GM21723 (cell line): ENCODE measurements at regions not wholly inside any gene's neighbourhood (a gene's known extent, or its start where the extent isn't known, plus 50 kb on each side); places are given as distances from the start of the nearest gene placed in this dataset.
"Not testable (repeated sequence)": the region's sequence is repeated elsewhere in the genome, so short reads cannot be mapped to it uniquely, and the experiment has no call there.

Experiments
- ATAC-seq: cut with Tn5 transposase; IDR thresholded peaks from one replicate; pipeline ENCODE4 v1.9.1; 2021; ENCODE audit warnings: mild to moderate bottlenecking, moderate library complexity; ENCODE audit not compliant: unreplicated experiment

GRCh38 chr14:43754838-43755237, 752.2 kb downstream of the FSCB start:
- no peak for ATAC-seq

DNA sequence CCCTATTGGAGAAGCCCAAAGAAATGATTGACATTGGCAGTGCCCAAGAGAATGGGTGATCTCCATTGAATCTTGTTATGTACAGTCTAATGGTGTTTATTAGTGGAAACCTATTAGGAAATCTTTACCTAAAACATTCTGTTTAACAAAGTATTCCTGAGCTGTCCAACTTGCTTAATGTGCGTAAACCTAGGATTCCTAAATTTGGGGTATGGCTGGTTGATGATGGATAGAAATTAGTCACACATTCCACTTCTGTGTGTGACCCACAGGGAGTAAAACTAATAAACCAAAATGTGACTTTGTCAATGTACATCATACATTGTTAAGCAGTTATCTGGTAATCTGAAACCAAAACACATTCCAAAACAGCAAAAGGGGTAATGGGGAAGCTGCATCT, 761.3 kb downstream of the FSCB start:
- ATAC-seq, result no peak

GRCh38 chr14:43735932-43736331, 771.2 kb downstream of the FSCB start:
- ATAC-seq, result no peak

DNA sequence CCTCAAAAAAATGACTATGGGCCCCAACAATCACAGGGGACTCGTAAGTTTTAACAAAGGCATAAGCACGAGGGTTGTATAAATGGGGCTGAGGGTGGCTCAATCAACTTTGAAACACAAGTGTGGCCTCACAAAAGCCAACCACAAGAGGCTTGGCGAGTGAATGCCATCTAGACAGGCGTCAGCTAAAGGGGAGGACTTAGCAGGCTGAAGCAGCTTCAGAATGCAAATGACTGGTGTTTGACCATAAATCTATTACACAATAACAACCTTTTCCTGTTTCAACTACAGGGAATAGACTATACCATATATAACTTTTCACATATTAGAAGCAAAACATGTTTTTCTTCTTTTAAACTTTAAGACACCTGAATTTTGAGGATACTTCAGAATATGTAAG, 777.9 kb downstream of the FSCB start:
- ATAC-seq, result no peak

GRCh38 chr14:43706900-43707299, 800.2 kb downstream of the FSCB start:
- ATAC-seq, result no peak

GRCh38 chr14:43698561-43699284, 808.4 kb downstream of the FSCB start:
- ATAC-seq, result not testable (repeated sequence)

DNA sequence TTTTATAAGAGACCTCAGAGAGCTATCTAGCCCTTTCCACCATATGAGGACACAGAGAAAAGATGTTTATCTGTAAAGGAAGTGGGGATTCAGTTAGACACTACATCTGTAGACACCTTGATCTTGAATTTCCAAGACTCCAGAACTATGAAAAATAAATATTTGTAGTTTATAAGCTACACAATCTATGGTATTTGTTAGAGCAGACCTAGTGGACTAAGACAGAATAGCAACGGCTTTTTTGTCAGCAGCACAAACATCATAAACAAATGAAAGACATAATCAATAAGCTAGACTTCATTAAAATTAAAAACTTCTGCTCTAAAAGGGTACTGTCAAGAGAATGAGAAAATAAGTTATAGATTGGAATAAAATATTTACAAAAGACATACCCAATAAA, 810.1 kb downstream of the FSCB start:
- ATAC-seq, result no peak

DNA sequence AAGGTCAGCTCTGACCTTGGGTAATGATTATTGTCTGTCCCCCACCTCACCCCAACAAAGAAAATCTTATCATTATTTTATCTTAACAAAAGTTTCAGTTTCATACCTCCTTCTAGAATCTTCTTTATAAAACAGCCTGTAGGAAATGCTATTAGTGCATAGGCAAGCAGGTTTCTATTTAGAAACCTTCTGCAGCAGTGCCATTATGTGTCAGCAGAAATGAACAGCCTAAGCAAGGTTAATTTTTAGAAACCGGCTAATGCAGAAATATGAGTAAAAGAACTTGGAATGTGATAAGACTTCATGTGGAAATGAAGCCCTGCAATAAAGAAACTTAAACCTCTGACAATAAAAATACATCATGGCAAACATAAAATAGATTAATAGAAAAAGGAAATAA, 814.4 kb downstream of the FSCB start:
- ATAC-seq, result no peak

DNA sequence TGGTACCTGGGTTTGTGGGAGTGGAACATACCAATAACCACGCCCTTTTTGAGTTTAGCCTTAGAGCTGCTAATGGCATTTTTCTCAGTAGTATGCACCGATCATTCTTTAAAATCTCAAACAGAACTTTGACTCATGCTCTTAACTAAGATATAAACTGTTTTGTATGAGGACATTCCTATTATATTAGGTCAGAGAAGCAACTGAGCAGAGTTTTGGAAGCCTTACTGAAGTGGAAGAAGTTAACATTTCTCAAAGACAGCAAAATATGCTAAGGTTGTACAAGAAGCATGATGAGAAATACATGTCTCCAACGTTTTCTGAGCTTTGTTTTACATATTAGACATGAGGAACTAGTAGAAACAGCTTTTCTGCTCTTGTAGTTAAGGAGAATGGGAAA, 819.2 kb downstream of the FSCB start:
- ATAC-seq, result no peak

DNA sequence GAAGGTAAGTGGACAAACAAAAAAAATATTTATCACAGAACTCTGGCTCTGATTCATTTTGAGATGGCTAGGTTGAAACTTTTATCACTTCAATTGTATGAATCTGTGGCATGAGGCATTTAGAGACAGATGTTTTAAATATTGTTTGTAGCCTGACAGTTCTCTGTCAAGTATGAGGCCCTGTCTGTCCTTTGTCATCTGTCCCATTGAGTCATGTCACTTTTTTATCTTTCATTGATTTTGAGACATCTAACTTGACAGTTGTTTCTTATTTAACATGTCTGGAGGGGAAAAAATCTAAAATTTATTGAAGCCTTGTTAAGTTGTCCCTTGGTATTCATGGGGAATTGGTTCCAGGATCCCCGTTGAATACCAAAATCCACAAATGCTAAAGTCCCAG, 829.5 kb downstream of the FSCB start:
- ATAC-seq, result no peak

DNA sequence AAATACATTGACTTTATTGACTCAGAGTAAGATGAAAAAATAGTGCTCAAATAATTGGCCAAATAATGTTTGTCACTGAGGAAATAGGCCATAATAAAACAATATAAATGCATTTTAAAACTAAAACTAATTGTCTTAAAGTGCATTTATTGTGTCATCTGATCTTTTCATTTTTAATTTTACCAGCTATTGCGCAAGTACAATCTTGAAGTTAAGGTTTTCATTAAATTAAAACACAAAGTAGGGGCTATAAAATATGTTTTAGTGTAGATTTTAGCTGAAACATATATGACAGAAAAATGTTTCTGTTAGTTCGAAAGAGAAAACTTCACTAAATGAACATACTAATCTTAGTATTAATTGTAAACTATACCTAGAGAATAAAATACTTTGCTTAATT, 832.8 kb downstream of the FSCB start:
- no peak for ATAC-seq

DNA sequence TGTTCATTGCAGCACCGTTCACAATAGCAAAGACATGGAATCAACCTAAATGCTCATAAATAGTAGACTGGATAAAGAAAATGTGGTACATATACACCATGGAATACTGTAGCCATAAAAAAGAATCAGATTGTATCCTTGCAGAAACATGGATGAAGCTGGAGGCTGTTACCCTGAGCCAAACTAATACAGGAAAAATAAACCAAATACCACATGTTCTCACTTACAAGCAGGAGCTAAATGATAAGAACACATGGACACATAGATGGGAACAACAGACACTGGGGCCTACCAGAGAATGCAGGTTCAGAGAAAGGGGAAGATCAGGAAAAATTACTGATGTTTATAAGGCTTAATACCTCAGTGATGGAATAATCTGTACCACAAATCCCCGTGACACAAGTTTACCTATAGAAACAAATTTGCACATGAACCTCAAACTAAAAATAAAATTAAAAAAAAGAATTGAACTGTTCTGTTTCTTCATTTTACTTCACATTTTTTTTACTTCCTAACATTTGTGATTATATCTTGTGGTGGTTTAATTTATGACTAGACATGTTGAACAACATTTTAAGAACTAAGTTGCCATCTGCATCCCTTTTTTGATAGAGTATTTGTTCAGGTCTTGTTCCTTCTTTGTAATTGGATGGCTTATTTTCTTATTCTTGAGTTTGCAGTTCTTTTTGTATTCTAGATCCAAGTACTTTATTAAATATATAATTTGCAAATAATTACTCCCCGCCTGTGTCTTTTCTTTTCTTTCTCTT, 835.2 kb downstream of the FSCB start:
- no peak for ATAC-seq

DNA sequence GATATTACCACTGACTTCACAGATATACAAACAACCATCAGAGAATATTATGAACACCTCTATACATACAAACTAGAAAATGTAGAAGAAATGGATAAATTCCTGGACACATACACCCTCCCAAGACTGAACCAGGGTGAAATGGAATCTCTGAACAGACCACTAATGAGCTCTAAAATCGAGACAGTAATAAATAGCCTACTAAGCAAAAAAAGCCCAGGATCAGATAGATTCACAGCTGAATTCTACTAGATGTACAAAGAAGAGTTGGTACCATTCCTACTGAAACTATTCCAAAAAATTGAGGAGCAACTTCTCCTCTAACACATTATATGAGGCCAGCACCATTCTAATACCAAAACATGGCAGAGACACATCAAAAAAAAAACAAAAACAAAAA, 837.7 kb downstream of the FSCB start:
- no peak for ATAC-seq

DNA sequence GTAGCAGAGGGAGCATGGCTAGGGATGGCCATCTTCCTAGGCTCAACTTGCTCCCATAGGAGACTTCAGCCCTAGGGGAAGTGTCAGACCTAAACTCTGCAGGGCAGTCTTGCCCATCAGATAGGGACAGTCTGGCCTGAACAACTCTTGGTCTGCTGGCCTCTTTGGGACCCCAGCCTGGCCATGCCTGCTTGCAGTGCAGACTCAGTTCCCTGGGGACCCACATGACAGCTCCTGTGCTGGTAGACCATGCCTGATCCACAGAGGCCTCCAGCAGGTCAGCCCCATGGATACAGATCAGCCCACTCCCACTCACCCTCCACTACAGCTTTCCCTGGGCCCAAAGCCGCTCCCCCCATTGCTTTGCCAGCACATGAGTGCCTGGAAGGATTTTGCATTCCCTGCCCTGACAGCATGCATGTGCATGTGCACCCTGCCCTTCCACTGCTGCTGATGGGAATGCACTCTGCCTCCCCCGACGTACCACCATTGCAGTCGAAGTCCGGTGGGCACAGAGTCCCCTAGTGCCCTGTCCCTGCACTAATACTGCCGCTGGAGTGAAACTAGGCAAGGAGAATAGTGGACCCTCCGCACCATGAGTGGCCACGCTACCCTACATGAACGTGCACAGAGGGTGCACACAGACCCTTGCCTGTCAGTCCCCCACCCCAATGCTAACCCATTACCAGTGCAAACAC, 841.4 kb downstream of the FSCB start:
- no peak for ATAC-seq

GRCh38 chr14:43655194-43655593, 851.9 kb downstream of the FSCB start:
- not testable (repeated sequence) for ATAC-seq

- no peak for ATAC-seq
Measured at GRCh38 chr14:43651896-43652295, 855.2 kb downstream of the FSCB start.

- ATAC-seq, result no peak
Measured at GRCh38 chr14:43651185-43651787, 855.8 kb downstream of the FSCB start.

GRCh38 chr14:43649508-43649907, 857.6 kb downstream of the FSCB start:
- no peak for ATAC-seq

DNA sequence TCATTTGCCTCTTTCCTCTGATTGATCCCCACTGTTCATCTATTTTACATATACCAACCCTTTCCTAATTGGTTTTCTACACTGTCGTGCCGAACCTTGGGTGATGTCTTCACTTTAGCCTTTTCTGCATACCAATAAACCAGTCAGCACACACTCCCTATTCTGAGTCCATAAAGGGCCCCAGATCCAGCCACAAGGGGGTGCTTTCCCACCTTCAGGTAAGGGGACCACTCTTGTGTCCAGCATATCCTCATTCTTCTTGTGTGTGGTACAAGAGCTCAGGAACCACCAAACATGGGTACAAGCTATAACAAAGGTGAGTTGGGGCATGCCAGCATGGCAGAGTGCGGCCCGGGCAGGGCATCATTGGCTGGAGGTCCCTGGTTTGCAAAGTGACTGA, 859.8 kb downstream of the FSCB start:
- ATAC-seq, result no peak

DNA sequence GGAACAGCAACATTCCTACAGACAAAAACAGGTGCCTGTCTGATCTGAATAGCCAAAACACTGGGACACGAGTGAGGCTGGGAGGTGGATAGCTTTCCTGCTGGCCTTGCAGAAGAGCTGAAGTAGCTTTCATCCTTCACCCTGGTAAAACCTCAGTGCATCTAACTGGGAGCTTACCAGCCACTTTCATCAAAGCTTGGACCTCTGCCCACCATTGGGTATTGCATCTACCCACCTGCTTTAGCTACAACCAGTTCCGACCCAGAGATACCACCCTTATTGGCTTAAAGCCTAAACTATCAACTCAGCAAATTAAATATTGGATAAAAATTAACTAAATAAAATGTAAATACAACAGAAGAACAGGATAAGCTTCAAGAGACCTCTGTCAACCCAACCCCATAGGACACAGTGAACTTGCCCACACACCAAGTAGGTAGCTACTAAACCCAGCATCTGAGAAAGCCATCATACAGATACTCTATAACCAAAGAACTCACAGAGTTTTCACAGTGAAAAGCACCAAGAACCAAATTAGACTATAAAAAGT, 866.3 kb downstream of the FSCB start:
- no peak for ATAC-seq

GRCh38 chr14:43625294-43625693, 881.8 kb downstream of the FSCB start:
- no peak for ATAC-seq
